ENCODE measurements at regions not wholly inside any gene's neighbourhood (a gene's known extent, or its start where the extent isn't known, plus 50 kb on each side); places are given as distances from the start of the nearest gene placed in this dataset.
"Not testable (repeated sequence)": the region's sequence is repeated elsewhere in the genome, so short reads cannot be mapped to it uniquely, and the experiment has no call there.

DNA sequence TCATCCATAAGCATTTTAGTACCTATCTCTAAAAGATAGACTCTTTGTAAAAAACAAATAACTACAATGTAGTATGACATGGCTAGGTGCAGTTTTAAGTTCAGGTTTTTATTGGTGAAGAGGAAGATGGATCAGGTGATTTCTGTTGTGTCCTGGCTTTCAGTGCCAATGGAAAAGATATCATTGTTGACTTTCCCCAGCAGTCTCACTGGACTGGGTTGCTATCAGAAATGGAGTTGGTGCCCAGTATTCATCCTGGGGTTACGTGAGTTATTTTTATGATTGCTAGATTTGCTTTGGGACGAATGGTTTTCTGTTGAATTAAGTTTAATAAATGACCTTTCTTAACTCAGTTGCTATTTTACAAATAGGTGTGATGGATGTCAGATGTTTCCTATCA is 120.5 kb downstream of the GOLGA6L22 start:
- H3K4me3 ChIP-seq (ENCODE audit: low read length in 2 of 2); H3K4me1 ChIP-seq (ENCODE audit: control insufficient read depth, insufficient read depth, low read length); H3K9me3 ChIP-seq (ENCODE audit: control insufficient read depth in 2 of 2, low read length in 2 of 2); H3K27ac ChIP-seq (ENCODE audit: low read length); H3K36me3 ChIP-seq (ENCODE audit: control insufficient read depth in 2 of 2, insufficient read depth in 2 of 2, low read length in 2 of 2); H3K27me3 ChIP-seq (ENCODE audit: control insufficient read depth in 1 of 2, insufficient read depth in 2 of 2, low read length in 2 of 2); H3K9ac ChIP-seq (ENCODE audit: low read length in 2 of 2): not testable (repeated sequence)

DNA sequence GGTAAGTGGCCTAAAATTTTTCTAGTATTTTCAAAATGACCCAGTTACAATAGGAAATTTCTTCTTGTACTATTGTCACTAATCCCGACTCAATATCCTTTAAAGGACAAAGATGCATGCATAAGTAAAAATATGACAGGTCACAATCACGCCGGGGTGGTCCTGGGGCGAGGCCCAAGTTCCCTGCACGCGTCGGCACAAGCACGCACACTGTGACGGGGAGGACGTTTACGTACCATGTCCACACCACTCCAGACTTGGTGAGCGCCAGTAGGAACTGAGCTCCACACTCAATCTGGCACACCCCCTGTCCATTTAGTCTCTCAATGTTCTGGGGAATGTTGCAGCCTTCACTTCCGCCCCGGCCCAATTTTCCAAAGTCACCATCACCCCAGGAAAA is 128.7 kb downstream of the GOLGA6L22 start:
- H3K9me3 ChIP-seq (ENCODE audit: control insufficient read depth in 2 of 2, low read length in 2 of 2); H3K36me3 ChIP-seq (ENCODE audit: control insufficient read depth in 2 of 2, insufficient read depth in 2 of 2, low read length in 2 of 2); H3K27me3 ChIP-seq (ENCODE audit: control insufficient read depth in 1 of 2, insufficient read depth in 2 of 2, low read length in 2 of 2): not testable (repeated sequence)

DNA sequence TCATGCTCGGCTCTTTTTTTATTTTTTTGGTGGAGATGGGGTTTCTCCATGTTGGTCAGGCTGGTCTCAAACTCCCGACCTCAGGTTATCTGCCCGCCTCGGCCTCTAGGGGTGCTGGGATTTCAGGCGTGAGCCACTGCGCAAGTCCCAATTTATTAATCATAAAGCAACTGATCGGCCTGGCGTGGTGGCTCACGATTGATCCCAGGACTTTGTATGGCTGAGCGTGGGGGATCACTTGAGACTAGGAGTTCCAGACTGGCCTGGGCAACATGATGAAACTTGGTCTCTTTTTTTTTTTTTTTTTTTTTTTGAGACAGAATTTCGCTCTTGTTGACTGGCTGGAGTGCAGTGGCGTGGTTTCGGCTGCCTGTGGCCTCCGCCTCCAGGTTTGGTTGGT is 139.8 kb downstream of the GOLGA6L22 start:
- not testable (repeated sequence) for H3K4me3 ChIP-seq (ENCODE audit: low read length in 2 of 2); H3K9ac ChIP-seq (ENCODE audit: low read length in 2 of 2); H3K9me3 ChIP-seq (ENCODE audit: control insufficient read depth in 2 of 2, low read length in 2 of 2); H3K27ac ChIP-seq (ENCODE audit: low read length); H3K27me3 ChIP-seq (ENCODE audit: control insufficient read depth in 1 of 2, insufficient read depth in 2 of 2, low read length in 2 of 2); H3K36me3 ChIP-seq (ENCODE audit: control insufficient read depth in 2 of 2, insufficient read depth in 2 of 2, low read length in 2 of 2); H3K4me1 ChIP-seq (ENCODE audit: control insufficient read depth, insufficient read depth, low read length)

More for the DNA sequence above, 128.7 kb downstream of the GOLGA6L22 start:
- H3K27ac ChIP-seq (ENCODE audit: low read length); H3K4me1 ChIP-seq (ENCODE audit: control insufficient read depth, insufficient read depth, low read length); H3K9ac ChIP-seq (ENCODE audit: low read length in 2 of 2); H3K4me3 ChIP-seq (ENCODE audit: low read length in 2 of 2): not testable (repeated sequence)

DNA sequence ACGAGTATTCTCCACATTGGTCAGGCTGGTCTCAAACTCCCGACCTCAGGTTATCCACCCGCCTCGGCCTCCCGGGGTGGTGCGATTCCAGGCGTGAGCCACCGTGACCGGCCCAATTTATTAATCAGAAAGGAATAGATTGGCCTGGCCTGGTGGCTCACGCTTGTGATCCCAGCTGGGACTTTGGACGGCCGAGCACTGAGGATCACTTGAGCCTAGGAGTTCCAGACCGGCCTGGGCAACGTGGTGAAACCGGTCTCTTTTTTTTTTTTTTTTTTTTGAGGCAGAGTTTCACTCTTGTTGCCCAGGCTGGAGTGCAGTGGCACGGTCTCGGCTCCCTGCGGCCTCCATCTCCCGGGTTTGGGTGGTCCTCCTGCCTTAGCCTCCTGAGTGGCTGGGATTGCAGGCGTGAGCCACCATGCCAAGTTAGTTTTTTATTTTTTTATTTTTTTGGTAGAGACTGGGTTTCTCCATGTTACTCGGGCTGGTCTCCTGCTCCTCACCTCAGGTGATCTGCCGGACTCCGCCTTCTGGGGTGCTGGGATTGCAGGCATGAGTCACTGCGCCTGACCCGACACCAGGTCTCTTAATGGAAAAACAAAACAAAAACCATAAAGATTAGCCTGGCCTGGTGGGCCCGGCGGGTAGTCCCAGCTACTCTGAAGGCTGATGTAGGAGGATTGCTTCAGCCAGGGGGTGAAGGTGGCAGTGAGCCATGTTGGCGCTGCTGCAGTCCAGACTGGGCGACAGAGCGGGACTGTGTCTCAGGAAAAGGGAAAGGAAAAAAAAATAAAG is 141.0 kb downstream of the GOLGA6L22 start:
- not testable (repeated sequence) for H3K9me3 ChIP-seq (ENCODE audit: control insufficient read depth in 2 of 2, low read length in 2 of 2); H3K36me3 ChIP-seq (ENCODE audit: control insufficient read depth in 2 of 2, insufficient read depth in 2 of 2, low read length in 2 of 2); H3K4me1 ChIP-seq (ENCODE audit: control insufficient read depth, insufficient read depth, low read length); H3K9ac ChIP-seq (ENCODE audit: low read length in 2 of 2); H3K27ac ChIP-seq (ENCODE audit: low read length); H3K27me3 ChIP-seq (ENCODE audit: control insufficient read depth in 1 of 2, insufficient read depth in 2 of 2, low read length in 2 of 2); H3K4me3 ChIP-seq (ENCODE audit: low read length in 2 of 2)

DNA sequence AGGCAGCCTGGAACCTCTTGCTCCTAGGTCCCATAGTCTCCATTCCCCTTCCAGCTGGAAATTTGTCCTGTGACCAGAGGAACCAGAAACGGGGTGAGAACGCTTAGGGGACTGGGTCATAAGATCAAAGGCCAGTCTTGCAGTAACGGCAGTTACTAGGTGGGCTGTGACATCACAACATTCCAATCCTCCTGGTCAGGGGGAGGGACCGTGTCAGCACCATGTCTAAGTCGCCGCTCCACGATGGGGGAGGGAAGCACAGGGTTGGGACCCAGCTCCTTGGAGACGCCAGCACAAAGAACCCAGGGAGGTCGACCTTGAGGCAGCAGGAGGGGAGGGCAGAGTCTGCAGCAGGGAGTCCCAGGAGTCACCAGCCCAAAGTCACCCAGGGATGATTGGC is 158.3 kb downstream of the GOLGA6L22 start:
- not testable (repeated sequence) for H3K36me3 ChIP-seq (ENCODE audit: control insufficient read depth in 2 of 2, insufficient read depth in 2 of 2, low read length in 2 of 2); H3K9ac ChIP-seq (ENCODE audit: low read length in 2 of 2); H3K27me3 ChIP-seq (ENCODE audit: control insufficient read depth in 1 of 2, insufficient read depth in 2 of 2, low read length in 2 of 2); H3K4me3 ChIP-seq (ENCODE audit: low read length in 2 of 2); H3K9me3 ChIP-seq (ENCODE audit: control insufficient read depth in 2 of 2, low read length in 2 of 2); H3K4me1 ChIP-seq (ENCODE audit: control insufficient read depth, insufficient read depth, low read length); H3K27ac ChIP-seq (ENCODE audit: low read length)

DNA sequence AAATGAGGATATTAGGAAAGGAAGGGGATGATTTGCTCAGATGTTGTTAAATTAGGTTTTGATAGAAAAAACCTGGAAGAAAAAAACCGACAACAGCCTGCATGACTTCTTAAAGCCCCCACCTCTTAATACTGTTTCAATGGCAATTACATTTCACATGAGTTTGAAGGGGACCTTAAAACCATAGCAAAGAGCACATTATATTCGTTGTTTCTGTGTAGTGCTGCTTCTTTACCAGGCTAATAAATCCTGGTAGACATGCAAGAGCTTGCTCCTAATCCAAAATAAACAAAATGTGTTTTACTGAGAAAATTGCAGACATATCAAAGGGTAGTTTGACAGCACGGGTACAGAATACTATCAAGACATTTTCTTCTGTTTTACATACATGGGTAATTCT is 154.7 kb upstream of the NIPA1 start:
- H3K4me1 ChIP-seq (ENCODE audit: control insufficient read depth, insufficient read depth, low read length); H3K27ac ChIP-seq (ENCODE audit: low read length); H3K27me3 ChIP-seq (ENCODE audit: control insufficient read depth in 1 of 2, insufficient read depth in 2 of 2, low read length in 2 of 2); H3K4me3 ChIP-seq (ENCODE audit: low read length in 2 of 2); H3K36me3 ChIP-seq (ENCODE audit: control insufficient read depth in 2 of 2, insufficient read depth in 2 of 2, low read length in 2 of 2); H3K9me3 ChIP-seq (ENCODE audit: control insufficient read depth in 2 of 2, low read length in 2 of 2); H3K9ac ChIP-seq (ENCODE audit: low read length in 2 of 2): not testable (repeated sequence)

DNA sequence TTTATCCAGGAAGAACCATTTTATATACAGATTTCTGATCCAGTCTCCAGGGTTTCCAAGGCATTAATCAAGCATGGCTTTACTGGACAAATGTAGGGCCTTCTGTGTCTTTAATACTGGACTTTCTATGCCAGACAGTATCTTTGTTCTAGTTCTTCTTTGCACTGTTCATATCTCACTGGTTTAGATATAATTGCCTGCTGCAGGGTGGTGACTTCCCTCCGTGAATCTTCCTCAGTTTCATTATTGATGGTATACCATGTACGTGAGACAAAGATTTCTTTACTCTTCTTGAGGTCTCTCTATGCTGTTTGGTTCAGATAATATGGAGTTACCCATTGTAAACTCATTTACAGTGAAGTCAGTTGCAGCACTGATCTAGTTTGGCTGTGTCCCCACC is 146.5 kb upstream of the NIPA1 start:
- not testable (repeated sequence) for H3K4me1 ChIP-seq (ENCODE audit: control insufficient read depth, insufficient read depth, low read length); H3K4me3 ChIP-seq (ENCODE audit: low read length in 2 of 2); H3K36me3 ChIP-seq (ENCODE audit: control insufficient read depth in 2 of 2, insufficient read depth in 2 of 2, low read length in 2 of 2); H3K27ac ChIP-seq (ENCODE audit: low read length); H3K27me3 ChIP-seq (ENCODE audit: control insufficient read depth in 1 of 2, insufficient read depth in 2 of 2, low read length in 2 of 2); H3K9ac ChIP-seq (ENCODE audit: low read length in 2 of 2); H3K9me3 ChIP-seq (ENCODE audit: control insufficient read depth in 2 of 2, low read length in 2 of 2)

DNA sequence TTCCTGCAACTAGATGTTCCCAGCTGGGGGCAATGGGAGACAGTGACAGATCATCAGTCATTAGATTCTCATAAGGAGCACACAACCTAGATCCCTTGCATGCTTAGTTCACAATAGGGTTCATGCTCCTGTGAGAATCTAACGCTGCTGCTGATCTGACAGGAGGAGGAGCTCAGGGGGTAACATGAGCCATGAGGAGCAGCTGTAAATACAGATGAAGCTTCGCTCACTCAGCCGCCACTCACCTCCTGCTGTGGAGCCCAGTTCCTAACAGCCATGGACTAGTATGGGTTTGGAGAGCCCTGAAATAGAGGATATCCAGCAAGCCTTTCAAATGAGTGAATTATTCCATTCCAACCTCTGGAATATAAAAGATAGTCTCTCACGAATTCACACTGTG is 137.0 kb upstream of the NIPA1 start:
- H3K36me3 ChIP-seq (ENCODE audit: control insufficient read depth in 2 of 2, insufficient read depth in 2 of 2, low read length in 2 of 2); H3K27ac ChIP-seq (ENCODE audit: low read length); H3K4me3 ChIP-seq (ENCODE audit: low read length in 2 of 2); H3K27me3 ChIP-seq (ENCODE audit: control insufficient read depth in 1 of 2, insufficient read depth in 2 of 2, low read length in 2 of 2); H3K4me1 ChIP-seq (ENCODE audit: control insufficient read depth, insufficient read depth, low read length); H3K9me3 ChIP-seq (ENCODE audit: control insufficient read depth in 2 of 2, low read length in 2 of 2); H3K9ac ChIP-seq (ENCODE audit: low read length in 2 of 2): not testable (repeated sequence)

DNA sequence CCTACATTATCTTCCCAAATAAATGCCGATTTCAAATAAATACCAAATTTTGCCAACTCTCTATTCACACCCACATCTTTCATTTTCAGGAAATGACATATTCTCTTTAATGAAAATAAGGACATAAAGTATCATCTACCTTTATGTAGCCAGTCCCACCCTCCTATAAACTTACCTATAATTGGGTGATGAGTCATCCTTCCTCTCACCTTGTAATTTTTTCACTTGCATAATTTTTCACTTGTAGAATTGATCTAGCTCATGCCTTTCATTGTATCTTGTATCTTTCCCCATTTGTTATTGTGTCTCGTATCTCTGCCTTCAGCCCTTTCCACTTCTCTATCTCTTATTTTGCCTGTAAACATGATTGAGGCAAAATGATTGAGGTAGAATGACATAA is 135.3 kb upstream of the NIPA1 start:
- not testable (repeated sequence) for H3K27me3 ChIP-seq (ENCODE audit: control insufficient read depth in 1 of 2, insufficient read depth in 2 of 2, low read length in 2 of 2); H3K4me3 ChIP-seq (ENCODE audit: low read length in 2 of 2); H3K4me1 ChIP-seq (ENCODE audit: control insufficient read depth, insufficient read depth, low read length); H3K9me3 ChIP-seq (ENCODE audit: control insufficient read depth in 2 of 2, low read length in 2 of 2); H3K27ac ChIP-seq (ENCODE audit: low read length); H3K36me3 ChIP-seq (ENCODE audit: control insufficient read depth in 2 of 2, insufficient read depth in 2 of 2, low read length in 2 of 2); H3K9ac ChIP-seq (ENCODE audit: low read length in 2 of 2)

DNA sequence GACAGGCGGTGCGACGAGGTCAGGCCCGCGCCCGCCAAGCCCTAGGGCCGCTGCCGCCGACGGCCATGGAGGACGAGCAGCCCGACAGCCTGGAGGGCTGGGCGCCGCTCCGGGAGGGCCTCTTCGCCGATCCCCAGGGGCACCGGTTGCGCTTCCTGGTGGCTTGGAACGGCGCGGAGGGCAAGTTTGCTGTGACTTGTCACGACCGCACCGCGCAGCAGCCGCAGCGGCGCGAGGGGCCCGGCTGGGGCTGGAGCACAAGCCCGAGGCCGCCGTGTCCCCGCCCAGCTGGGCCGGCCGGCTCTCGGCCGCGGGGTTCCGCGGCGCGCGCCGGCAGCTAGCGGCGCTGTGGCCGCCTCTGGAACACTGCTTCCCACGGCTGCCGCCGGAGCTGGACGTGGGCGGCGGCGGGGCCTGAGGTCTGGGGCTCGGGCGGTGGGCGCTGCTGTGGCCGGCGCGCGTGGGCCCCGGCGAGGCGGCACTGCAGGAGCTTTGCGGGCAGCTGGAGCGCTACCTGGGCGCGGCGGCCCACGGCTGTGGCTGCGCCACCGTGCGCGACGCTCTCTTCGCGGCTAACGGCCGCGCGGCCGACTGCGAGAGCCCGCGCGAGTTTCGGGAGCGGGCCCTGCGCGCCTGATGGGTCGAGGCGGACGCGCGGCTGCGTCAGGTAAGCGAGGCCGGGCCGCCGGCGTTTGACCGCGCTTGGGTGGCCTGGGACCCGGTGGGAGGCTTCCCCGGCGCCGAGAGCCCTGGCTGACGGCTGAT is 122.0 kb upstream of the NIPA1 start:
- peak overlapping the region; percentile 17 to 68 for H3K4me3 ChIP-seq (ENCODE audit: low read length in 2 of 2)
- not testable (repeated sequence) for H3K9me3 ChIP-seq (ENCODE audit: control insufficient read depth in 2 of 2, low read length in 2 of 2); H3K36me3 ChIP-seq (ENCODE audit: control insufficient read depth in 2 of 2, insufficient read depth in 2 of 2, low read length in 2 of 2); H3K27me3 ChIP-seq (ENCODE audit: control insufficient read depth in 1 of 2, insufficient read depth in 2 of 2, low read length in 2 of 2); H3K4me1 ChIP-seq (ENCODE audit: control insufficient read depth, insufficient read depth, low read length)
- peak overlapping the region; percentile 73 for H3K27ac ChIP-seq (ENCODE audit: low read length)
- peak overlapping the region; percentile 60 to 68 for H3K9ac ChIP-seq (ENCODE audit: low read length in 2 of 2)

DNA sequence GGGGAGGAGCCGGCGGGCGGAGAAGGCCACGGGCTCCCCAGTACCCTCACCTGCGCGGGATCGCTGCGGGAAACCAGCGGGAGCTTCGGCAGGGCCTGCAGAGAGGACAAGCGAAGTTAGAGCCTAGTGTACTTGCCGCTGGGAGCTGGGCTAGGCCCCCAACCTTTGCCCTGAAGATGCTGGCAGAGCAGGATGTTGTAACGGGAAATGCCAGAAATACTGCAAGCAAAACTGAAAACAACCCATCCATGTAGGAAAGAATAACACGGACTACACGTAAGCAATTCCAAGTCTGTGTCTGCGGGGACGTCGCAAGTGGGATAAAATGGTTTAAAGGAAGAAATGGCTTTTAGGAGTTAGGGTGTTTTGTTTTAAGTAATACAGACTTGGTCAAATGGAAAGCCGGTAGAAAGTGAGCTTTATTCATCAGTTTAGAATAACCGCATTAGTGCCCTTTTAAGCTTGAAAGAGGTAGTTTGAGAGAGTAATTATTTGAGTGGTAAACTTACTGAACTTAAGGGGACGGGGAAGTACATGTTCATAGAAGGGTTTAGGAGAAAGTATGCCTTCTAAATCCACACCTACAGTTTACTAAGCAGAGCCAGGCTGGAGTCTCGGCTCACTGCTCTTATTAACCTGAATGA is 121.3 kb upstream of the NIPA1 start:
- Histone ChIP-seq H3K27ac (ENCODE audit: low read length) (peak overlapping the region; percentile 66), H3K4me3 (ENCODE audit: low read length in 2 of 2) (peak overlapping the region; percentile 17 to 68), H3K9ac (ENCODE audit: low read length in 2 of 2) (peak overlapping the region; percentile 60 to 68)
- not testable (repeated sequence) for H3K9me3 ChIP-seq (ENCODE audit: control insufficient read depth in 2 of 2, low read length in 2 of 2); H3K36me3 ChIP-seq (ENCODE audit: control insufficient read depth in 2 of 2, insufficient read depth in 2 of 2, low read length in 2 of 2); H3K4me1 ChIP-seq (ENCODE audit: control insufficient read depth, insufficient read depth, low read length); H3K27me3 ChIP-seq (ENCODE audit: control insufficient read depth in 1 of 2, insufficient read depth in 2 of 2, low read length in 2 of 2)

Measured in stomach smooth muscle (tissue), 2 donors.